OCI-LY1 (cell line): ENCODE measurements at regions not wholly inside any gene's neighbourhood (a gene's known extent, or its start where the extent isn't known, plus 50 kb on each side); places are given as distances from the start of the nearest gene placed in this dataset.

Source experiments
- EZH2 ChIP-seq: fragments of 200-600 bp; sonication (generic), shearing (Covaris generic); IDR thresholded peaks from 2 replicates; pipeline ENCODE4 v1.8.0; 2017; ENCODE audit warnings: borderline replicate concordance, mixed run types, mild to moderate bottlenecking, antibody characterized with exemption, low read length, moderate library complexity, mixed read lengths
- TF ChIP-seq, protein P1 (sequence below): fragments of 200-600 bp; sonication (generic), shearing (Covaris generic); IDR thresholded peaks from 2 replicates; pipeline ENCODE4 v1.5.1; 2017; ENCODE audit warnings: mild to moderate bottlenecking, antibody characterized with exemption, low read length, moderate library complexity, mixed read lengths

- TF ChIP-seq, protein P1, sequence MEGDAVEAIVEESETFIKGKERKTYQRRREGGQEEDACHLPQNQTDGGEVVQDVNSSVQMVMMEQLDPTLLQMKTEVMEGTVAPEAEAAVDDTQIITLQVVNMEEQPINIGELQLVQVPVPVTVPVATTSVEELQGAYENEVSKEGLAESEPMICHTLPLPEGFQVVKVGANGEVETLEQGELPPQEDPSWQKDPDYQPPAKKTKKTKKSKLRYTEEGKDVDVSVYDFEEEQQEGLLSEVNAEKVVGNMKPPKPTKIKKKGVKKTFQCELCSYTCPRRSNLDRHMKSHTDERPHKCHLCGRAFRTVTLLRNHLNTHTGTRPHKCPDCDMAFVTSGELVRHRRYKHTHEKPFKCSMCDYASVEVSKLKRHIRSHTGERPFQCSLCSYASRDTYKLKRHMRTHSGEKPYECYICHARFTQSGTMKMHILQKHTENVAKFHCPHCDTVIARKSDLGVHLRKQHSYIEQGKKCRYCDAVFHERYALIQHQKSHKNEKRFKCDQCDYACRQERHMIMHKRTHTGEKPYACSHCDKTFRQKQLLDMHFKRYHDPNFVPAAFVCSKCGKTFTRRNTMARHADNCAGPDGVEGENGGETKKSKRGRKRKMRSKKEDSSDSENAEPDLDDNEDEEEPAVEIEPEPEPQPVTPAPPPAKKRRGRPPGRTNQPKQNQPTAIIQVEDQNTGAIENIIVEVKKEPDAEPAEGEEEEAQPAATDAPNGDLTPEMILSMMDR: no peak
- no peak for TF ChIP-seq EZH2
These were observed 207.2 kb upstream of the C21orf91 start for GRCh38 chr21:18026359-18026758.
